HCEC 1CT (cell line): ENCODE measurements at regions not wholly inside any gene's neighbourhood (a gene's known extent, or its start where the extent isn't known, plus 50 kb on each side); places are given as distances from the start of the nearest gene placed in this dataset.
A peak's percentile ranks its signal among the peaks of the same experiment; 100 is the strongest.
"Not testable (repeated sequence)": the region's sequence is repeated elsewhere in the genome, so short reads cannot be mapped to it uniquely, and the experiment has no call there.

Experiments used
- DNase-seq: peaks from one replicate; pipeline ENCODE4 v3.0.0-alpha.2; 2017

DNA sequence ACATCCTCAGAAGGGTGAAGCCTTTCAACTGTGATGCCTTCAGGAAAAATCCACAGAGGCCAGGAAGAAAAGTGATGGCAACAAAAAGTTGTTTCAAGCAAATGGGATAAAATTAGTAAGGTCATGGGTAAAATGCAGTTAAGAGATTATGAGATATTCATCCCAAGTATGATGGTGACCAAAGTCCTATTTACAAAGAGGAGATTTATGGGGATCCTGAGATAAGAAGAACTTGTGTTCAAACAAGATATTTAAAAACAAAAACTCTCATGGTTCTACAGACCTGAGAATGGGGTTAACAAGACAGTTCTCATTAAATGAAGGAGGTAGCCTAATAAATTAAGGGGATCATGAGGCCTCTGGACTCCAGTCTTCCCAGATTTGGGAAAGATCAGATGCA lies 184.4 kb downstream of the FCRL5 start:
- no peak for DNase-seq

DNA sequence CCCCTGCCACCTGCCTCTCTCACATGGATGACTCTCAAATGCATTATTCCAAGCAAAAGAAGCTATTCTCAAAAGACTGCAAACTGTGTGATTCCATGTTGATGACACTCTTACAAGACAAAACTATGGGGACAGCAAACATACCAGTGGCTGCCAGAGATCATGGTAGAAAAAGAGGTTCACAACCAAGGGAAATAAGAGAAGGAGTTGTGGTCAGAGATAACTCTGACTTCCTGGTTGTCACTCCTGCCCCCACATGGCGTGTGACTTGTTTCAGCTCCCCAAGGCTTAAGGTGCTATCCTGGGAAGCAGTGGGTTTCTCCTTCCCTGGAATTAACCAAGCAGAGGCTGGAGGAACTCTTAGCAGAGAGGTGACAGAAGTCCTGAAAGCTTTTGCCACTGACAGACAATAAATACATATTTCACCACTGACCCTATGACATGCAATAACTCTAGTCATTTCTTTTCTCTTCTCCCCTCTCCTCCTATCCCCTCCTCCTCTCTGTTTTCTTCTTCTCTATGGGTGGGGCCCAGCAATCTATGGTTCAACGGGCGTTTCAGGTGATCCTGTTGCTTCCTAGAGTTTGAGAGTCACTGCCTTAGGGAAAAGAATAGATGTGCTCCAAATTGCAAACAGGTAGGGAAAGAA lies 185.1 kb downstream of the FCRL5 start:
- DNase-seq: no peak

DNA sequence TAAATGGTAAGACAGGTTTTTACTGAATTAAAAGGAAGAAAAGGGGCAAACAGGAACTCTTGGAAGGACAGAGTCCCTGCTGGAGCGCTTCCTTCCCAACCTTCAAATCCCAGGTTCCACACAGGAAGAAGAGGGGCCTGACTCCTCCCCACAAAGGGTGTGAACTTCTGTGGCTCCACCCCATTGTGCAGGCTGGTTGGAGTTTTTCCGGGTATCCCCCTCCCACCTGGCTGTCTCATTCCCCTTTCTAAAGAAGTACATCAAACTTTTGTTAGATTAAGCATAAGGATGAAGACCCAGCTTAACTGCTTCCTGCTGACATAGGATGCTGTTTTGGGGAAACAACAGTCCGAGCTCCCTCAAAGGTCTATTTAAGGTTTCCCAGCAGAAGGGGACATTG lies 187.7 kb downstream of the FCRL5 start:
- DNase-seq: no peak

DNA sequence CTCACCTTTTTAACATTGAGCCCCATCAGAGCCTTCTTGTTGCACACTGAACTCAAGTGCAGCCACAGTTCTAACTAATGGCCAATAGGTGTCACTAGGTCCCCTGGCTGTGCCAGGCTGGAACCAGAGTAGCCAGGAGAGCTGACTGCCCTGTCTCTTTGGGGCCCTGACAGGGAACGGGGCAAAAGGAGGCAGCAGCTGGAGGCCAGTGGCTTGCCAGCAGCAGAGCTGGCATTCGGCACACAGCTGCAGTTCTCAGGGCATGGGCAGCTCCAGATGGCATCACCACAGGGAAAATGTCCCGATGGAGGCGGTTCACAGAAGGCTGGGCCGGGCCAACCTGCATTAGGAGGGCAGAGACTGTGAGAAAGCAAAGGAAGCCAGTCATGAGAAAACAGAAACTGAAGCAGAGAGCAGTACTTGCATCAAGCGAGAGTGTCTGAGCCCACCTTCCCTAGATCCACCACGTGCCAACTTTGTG lies 188.6 kb downstream of the FCRL5 start:
- DNase-seq: peak; percentile 40

DNA sequence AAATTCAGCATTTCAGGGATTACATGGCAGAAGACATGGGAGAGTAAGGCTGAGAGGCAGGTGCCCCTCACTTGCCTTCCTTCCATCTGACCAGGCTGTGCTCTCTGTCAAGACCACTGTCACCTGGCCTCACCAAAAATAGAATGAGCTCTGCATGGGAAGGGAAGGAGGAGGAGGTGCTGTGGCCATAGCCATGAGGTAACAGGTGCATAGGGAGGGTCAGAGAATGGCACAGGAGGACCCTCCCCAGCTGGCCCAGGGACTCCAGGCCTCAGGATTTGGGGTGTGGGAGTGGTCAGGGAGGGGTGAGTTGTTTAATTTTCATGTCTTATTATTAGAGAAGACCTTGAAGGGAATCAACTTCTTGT lies 192.3 kb downstream of the FCRL5 start:
- no peak for DNase-seq

DNA sequence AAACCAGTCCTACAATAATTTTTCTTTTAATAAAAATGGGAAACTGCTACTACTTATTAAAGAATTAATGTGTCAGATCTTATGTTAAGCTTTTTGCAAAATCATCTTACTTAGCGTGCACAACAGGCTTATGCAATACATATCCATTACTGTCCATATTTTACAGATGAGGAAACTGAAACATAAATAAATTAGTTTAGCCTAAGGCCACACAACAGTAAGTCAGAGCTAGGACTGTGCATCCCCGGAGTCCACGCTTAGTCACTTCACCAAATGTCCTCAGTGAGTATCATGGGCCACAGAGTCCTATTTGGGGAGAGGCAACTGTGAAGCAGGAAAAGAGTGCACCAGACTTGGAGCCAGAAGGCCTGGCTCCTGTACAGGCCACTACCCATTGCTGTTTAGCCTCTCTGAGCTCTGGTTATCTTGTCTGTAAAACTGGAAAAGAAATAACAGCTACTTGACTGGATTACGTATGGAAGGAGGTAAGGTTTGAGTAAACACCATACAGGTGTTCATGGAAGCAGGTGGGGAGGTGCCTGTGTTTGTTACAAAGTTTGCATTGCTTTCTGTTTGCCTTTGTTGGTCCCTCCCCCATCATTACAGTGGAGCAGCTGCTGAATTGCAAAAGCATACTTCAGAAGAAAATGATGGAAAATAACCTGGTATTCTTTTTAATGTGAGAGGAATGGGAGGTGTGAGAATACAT lies 192.8 kb downstream of the FCRL5 start:
- DNase-seq: peak; percentile 30

DNA sequence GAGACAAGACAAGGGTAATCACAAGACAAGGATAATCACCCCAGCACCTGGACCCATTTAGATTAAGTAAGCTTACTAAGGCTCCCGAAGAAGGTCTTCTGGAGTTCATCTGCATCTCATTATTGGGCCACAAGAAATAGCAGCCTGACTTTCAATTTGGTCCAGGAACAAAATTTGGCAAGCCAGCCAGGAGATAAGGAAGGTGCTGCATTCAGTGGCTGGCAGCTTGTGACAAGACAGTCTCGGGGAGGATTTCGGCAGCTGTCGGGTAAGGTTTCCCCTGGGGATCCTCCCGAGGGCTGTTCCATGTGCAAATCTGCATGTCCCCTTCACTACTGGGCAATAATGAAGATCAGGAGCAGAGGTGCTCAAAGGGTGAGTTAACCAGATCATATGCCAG lies 195.2 kb downstream of the FCRL5 start:
- DNase-seq: no peak

DNA sequence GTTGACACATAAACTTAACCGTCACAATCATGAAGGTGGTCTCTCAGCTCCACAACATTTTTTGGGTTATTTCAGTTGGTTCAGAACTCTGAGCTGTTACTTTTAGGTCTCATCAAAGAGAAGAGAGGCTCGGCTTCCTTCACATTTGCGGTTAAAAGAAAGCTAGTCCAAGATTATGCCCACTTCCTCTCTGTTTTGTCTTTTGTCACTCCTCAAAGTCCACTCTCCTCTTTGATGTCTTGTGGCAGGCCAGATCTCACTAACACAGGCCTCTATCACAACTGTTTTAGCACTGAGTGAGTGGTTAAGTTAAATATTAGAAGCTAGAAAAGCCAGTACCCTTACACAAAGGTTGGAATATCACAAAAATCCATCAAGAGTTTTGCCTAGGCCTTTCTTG lies 195.7 kb downstream of the FCRL5 start:
- DNase-seq: no peak

DNA sequence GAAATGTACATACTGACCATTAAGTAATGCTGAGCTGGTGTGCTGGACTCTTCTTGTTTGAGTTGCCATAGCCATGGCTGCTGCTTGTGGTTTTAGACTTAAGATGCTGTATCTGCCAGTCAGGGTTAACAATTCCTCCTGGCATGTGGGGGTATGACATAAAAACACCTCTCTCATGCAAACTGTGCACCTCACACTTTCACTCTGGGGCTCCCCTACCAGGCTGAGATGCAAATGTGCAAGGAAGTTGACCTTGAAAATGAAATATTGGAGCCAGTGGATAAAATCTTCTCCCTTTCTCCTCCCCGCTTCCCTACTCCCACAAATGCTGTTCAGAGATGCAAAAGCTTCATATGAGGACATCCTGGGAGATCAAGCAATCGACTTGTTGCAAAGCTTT lies 198.8 kb downstream of the FCRL5 start:
- DNase-seq: no peak

DNA sequence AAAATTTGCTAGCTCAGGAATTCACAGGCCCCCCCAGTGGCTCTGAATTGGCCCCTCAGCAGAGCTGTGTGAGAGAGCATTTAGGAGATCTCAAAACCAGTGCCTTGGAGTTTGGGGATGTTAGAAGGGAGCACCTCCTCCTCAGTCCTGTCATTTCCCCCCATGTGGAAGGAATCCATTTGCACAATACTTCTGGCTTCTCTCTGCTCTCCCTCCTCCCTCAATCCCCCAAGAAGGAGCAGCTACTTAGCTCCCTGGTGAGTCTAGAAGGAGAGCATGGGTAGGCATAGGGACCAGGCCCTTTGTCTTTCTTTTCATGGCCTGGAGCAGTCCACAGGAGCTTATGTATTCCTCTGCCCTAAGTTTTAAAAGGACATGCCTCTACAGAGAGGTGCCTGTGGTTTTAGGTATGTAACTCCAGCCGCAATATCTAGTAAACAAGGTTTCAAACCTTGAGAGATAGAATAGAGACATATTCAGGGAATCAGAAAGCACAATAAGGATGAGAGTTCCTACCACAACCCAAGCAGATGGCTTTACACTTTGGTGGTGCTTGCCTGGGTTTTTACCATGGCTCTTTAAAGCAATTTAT lies 199.4 kb downstream of the FCRL5 start:
- no peak for DNase-seq

DNA sequence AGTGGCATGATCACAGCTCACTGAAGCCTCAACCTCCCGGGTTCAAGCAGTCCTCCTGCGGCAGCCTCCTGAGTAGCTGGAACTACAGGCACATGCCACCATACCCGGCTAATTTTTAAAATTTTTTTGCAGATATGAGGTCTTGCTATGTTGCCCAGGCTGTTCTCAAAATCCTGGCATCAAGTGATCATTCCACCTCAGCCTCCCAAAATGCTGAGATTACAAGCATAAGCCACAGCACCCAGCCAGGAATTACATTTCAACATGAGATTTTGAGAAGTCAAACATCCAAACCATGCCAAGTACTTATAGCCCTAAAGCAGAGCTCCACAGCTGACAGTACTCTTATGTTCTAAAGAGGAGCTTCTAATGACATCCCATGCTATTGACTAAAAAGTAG lies 200.1 kb downstream of the FCRL5 start:
- DNase-seq: no peak

DNA sequence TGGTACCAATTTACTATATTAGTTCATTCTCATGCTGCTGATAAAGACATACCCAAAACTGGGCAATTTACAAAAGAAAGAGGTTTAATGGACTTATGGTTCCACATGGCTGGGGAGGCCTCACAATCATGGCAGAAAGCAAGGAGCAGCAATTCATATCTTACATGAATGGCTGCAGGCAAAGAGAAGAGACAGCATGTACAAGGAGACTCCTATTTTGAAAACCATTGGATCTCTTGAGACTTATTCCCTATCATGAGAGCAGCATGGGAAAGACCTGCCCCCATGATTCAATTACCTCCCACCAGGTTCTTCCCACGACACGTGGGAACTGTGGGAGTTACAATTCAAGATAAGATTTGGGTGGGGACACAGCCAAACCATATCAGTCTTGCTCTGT lies 200.5 kb downstream of the FCRL5 start:
- DNase-seq: not testable (repeated sequence)

DNA sequence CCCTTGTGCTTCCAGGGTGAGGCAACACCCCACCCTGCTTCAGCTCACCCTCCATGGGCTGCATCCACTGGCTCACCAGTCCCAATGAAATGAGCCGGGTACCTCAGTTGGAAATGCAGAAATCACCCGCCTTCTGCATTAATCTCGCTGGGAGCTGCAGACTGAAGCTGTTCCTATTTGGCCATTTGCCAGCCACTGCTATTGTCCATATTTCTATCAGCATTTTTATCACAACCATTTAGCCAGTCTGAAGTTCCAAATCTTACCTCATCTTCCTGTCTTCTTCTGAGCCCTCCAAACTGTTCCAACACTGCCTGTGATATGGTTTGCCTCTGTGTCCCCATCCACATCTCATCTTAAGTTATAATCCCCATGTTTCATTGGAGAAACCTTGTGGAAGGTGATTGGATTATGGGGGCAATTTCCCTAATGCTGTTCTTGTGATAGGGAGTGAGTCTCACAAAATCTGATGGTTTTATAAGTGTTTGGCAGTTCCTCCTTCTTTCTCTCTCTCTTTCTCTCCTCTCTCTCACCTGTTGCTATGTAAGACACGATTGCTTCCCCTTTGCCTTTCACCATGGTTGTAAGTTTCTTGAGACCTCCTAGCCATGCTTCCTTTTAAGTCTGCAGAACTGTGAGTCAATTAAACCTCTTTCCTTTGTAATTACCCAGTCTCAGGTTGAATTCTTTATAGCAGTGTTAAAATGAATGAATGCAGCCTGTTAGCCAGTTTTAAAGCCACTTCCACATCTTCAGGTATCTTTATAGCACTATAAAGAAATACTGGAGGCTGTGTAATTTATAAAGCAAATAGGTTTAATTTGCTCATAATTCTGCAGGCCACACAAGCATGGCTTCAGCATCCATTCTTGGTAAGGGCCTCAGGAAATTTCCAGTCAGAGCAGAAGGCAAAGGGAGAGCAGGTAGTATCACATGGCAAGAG lies 203.5 kb downstream of the FCRL5 start:
- no peak for DNase-seq

DNA sequence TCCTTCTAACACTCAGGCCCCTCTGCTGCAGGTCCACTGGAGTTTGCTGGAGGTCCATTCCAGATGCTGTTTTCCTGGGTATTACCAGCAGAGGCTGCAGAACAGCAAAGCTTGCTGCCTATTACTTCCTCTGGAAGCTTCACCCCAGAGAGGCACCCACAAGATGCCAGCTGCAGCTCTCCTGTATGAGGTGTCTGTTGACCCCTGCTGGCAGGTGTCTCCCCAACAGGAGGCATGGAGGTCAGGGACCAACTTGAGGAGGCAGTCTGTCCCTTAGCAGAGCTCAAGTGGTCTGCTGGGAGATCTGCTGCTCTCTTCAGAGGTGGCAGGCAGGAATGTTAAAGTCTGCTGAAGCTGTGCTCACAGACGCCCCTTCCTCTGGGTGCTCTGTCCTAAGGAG lies 204.8 kb downstream of the FCRL5 start:
- no peak for DNase-seq

DNA sequence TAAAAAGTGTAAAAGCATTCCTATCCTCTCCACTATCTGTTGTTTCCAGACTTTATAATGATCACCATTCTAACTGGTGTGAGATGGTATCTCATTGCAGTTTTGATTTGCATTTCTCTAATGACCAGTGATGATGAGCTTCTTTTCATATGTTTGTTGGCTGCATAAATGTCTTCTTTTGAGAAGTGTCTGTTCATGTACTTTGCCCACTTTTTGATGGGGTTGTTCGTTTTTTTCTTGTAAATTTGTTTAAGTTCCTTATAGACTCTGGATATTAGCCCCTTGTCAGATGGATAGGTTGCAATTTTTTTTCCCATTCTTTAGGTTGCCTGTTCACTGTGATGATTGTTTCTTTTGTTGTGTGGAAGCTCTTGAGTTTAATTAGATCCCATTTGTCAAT lies 199.6 kb upstream of the ETV3 start:
- not testable (repeated sequence) for DNase-seq

DNA sequence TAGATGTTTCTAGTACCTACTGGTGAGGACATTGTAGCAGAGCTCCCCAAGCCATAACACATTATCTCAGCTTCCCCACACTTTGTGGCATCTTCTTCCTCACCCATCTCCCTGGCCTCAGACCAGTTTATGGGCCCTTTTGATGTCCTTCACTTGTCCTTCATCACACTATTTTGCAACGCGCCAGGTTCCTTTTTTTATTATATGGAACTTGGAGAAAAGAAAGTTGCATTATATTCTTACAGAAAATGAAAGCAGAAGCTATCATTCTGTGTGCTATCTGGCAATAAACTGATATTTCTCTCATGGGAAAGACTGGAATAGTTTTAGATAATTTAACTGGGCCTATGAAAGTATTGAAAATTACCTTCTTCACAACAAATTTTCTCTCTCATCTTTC lies 196.9 kb upstream of the ETV3 start:
- no peak for DNase-seq

DNA sequence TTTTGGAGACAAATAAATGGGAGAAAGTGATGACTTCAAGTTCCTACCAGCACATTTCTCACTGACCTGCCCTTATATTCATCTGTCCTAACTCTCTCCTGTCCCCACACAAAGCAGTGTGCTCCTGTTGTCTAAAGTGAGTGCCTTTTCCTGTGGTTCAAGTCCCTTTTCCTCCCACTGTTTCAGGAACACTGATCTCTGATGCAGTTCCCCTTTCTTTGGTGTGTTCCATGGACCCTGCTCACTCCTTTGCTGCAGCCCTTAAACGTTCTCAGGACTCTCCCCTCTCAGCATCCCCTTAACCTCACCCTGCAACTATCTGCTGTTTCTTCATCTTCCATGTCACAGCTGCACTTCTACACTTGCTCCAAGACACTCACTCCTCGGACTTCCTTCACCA lies 195.8 kb upstream of the ETV3 start:
- DNase-seq: no peak

DNA sequence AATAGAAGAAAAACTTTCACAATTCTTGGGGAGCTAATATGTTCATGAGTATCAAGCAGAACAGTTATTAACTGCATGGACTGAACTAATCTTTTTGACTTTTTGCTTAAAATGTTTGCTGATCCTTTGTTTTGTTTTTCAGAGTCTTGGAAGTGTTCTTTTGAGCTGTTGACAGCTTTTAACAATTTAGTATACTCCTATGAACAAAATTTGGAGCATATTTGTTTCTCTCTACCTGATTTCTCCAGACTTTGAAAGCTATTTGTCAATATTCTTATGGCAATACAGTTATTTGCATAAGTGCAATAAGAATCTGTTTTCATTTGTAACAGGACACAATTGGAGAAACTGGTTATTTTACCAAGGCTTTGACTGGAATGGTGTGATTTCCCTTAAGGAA lies 192.0 kb upstream of the ETV3 start:
- DNase-seq: not testable (repeated sequence)

DNA sequence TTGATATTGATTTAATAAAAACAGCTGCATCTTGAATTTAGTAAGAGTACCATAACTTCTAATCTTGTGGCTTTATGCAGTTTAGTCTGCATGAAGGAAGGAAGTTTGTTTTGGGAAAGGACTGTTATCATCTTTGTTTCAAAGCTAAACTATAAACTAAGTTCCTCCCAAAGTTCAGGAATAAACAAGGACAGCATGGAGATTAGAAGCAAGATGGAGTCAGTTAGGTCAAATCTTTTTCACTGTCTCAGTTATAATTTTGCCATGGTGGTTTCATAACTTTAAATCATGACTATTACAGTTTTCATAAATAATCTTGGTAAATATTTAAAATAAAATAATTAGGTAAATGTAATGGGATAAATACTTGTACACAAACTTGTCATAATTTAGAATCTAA lies 189.9 kb upstream of the ETV3 start:
- DNase-seq: not testable (repeated sequence)

DNA sequence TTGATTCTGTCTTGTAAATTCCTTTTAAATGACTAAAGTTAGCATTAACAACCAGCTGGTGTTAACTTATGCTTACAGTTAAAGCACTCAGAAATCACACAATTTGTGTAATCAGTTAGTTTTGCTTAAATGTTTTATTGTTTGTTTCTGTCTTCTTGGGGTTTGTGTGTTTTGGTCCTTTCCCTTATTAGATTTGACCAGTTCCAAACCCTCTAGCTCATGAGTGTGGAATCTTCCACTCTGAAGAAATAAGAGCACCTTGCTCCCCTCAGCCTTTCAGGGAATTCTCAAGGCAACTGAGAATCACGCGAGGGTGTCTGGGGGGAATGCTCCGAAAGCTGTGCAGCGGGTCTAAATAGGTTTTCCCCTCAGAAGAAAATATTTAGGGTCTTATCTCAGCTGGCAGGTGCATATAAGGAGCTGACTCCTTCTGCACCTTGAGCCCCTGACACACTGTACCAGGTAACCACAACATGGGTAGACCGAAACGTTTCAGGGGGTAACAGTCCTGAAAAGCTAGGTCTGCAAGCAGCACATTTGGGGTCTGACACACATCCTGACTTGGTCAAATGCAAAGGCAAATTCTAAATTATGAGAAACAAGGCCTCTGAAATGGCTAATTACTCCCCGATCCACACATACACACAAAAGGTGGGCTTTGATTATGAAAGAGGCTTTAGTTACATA lies 188.1 kb upstream of the ETV3 start:
- DNase-seq: no peak

DNA sequence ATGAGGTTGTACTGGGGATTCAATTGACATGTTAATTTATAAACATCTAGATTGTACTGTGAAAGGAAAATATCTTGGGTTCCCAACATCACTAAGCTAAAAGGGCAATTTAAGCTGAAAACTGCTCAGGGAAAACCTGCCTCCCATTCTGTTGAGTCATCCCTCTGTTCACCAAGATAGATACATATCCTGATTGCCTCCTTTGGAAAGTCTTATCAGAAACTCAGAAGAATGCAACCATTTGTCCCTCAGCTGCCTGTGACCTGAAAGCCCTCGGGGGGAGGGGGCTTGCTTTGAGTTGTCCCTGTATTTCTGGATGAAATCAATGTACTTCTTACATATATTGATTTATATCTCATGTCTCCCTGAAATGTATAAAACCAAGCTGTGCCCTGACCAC lies 187.0 kb upstream of the ETV3 start:
- no peak for DNase-seq

DNA sequence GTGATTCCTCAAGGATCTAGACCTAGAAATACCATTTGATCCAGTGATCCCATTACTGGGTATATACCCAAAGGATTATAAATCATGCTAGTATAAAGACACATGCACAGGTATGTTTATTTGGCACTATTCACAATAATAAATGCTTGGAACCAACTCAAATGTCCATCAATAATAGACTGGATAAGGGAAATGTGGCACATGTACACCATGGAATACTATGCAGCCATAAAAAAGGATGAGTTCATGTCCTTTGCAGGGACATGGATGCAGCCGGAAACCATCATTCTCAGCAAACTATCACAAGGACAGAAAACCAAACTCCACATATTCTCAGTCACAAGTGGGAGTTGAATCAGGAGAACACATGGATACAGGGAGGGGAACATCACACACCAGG lies 183.8 kb upstream of the ETV3 start:
- DNase-seq: not testable (repeated sequence)

DNA sequence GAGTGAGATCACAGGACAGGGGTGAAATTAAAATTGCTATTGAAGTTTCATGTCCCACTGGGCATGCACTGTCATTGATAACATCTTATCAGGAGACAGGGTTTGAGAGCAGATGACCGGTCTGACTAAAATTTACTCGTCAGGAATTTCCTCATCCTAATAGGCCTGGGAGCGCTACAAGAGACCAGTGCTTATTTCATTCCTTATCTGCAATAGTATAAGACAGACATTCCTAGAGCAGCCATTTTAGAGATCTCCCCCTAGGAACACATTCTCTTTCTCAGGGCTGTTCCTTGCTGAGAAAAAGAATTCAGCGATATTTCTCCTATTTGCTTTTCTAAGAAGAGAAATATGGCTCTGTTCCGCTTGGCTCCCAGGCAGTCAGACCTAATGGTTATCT lies 181.4 kb upstream of the ETV3 start:
- DNase-seq: no peak
